Sigmoid colon (tissue), 4 donors: ENCODE measurements at regions not wholly inside any gene's neighbourhood (a gene's known extent, or its start where the extent isn't known, plus 50 kb on each side); places are given as distances from the start of the nearest gene placed in this dataset.

ENCODE experiments used
- CTCF ChIP-seq, 4 experiments: fragments of 450-650 bp in 3 of 4; fragments of 200-600 bp in 1 of 4; IDR thresholded peaks; one replicate each; pipeline ENCODE4 v1.5.1; 2016 to 2019; ENCODE audit warnings: antibody characterized with exemption in 4 of 4, mild to moderate bottlenecking in 3 of 4, moderate library complexity in 2 of 4
- EP300 ChIP-seq, 4 donors: sonication (generic); formaldehyde crosslinking; IDR thresholded peaks; one replicate each; pipeline ENCODE4 v1.6.1; 2017; ENCODE audit warnings: antibody characterized with exemption in 4 of 4
- POLR2A ChIP-seq, 2 donors: fragments of 450-650 bp; IDR thresholded peaks; one replicate each; pipeline ENCODE4 v1.6.1; 2016; ENCODE audit warnings: antibody characterized with exemption in 2 of 2, mild to moderate bottlenecking in 2 of 2, moderate library complexity in 2 of 2
- POLR2AphosphoS5 ChIP-seq, 4 donors: sonication (generic); formaldehyde crosslinking; IDR thresholded peaks; one replicate each; pipeline ENCODE4 v1.6.1; 2017; ENCODE audit warnings: antibody characterized with exemption in 4 of 4

GRCh38 chr2:172361360-172361759 lies 66.0 kb upstream of the ITGA6 start:
- TF ChIP-seq POLR2AphosphoS5 (IDR thresholded peaks at IDR 0.05), result no peak
- TF ChIP-seq CTCF (IDR thresholded peaks at IDR 0.05), result no peak
- no peak for TF ChIP-seq EP300 (IDR thresholded peaks at IDR 0.05)
- TF ChIP-seq POLR2A (IDR thresholded peaks at IDR 0.05), result no peak
